HG03565 (cell line): ENCODE measurements at regions not wholly inside any gene's neighbourhood (a gene's known extent, or its start where the extent isn't known, plus 50 kb on each side); places are given as distances from the start of the nearest gene placed in this dataset.
"Not testable (repeated sequence)": the region's sequence is repeated elsewhere in the genome, so short reads cannot be mapped to it uniquely, and the experiment has no call there.

Source experiments
- ATAC-seq: cut with Tn5 transposase; IDR thresholded peaks from one replicate; pipeline ENCODE4 v1.9.1; 2021; ENCODE audit warnings: mild to moderate bottlenecking, moderate library complexity; ENCODE audit not compliant: unreplicated experiment

DNA sequence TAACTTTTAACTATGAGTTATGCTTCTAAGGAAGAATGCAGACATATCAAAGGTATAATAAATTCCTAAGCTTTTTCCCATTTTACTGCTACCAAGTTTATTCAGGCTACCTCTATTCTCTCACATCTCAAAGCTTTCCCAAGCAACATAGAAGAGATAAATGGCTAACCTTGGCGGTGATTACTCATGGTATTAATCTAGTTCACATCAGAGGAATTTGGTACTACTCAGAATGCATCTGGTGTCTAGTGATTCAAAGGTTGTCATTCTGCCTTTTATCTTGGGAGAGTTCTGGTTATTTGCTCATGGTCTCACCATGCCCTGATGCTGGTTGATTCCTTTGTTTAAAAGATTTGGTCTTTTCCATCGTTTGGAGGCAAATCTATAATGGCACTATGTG, 182.7 kb downstream of the TAF11L14 start:
- no peak for ATAC-seq

- no peak for ATAC-seq
Measured at GRCh38 chr5:17817990-17818389, 183.7 kb downstream of the TAF11L14 start.

- ATAC-seq, result no peak
Measured at GRCh38 chr5:17819783-17820182, 185.5 kb downstream of the TAF11L14 start.

DNA sequence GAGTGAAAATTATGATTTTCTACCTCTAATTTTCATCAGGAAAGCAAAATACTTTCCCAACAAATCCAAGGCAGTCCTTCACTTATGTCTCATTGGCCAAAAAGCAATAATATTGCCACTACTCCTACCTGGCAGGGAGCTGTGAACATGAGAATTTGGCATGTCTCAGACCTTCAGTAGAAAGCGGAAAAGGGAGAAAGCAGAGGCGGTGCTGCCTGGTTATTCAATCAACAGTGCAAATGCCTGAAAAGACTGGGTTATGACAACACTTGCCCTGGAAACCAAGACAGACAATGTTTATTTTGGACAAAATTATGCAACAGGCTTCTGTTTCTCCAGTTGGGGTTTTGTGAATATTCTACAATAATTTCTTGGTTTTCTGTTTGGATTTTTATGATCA, 194.4 kb downstream of the TAF11L14 start:
- ATAC-seq, result no peak

GRCh38 chr5:17829456-17829855, 195.2 kb downstream of the TAF11L14 start:
- ATAC-seq, result no peak

- no peak for ATAC-seq
Measured at GRCh38 chr5:17831279-17831678, 197.0 kb downstream of the TAF11L14 start.

- ATAC-seq, result no peak
Measured at GRCh38 chr5:17832949-17833745, 198.9 kb downstream of the TAF11L14 start.

- no peak for ATAC-seq
Measured at GRCh38 chr5:17837757-17838156, 203.5 kb downstream of the TAF11L14 start.

DNA sequence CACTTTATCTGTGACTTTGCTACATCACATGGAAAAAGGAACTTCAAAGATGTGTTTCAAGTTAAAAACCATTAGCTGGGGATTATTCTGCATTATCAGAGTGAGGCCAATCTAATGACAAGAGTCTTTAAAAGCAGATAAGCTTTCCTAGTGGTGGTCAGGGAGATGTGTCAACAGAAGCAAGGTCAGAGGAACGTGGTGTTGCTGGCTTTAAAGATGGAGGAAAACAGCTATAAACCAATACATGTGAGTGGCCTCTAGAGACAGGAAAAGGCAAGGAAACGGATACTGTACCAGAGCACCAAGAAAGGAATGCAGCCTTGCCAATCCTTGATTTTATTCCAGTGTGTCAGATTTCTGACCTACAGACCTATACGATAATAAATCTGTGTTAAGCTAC, 204.2 kb downstream of the TAF11L14 start:
- ATAC-seq, result no peak

- no peak for ATAC-seq
Measured at GRCh38 chr5:17839848-17840247, 205.6 kb downstream of the TAF11L14 start.

DNA sequence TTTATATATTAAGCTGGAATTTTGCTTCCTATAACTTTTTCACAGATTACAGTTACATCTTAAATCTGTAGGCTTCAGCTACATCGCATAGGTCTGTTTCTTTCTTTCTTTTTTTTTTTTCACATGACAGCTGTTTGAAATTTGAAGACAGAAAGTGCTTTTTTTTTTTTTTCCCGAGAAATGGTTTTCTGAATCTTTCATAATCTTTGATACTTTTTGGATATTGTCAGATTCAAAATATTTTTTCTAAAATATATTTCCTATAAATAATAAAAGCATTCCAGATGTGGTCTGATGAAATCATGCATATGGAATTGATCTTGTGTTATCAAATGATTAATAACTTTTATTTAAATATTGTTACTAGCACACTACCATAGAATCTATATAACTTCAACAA, 212.2 kb downstream of the TAF11L14 start:
- no peak for ATAC-seq

DNA sequence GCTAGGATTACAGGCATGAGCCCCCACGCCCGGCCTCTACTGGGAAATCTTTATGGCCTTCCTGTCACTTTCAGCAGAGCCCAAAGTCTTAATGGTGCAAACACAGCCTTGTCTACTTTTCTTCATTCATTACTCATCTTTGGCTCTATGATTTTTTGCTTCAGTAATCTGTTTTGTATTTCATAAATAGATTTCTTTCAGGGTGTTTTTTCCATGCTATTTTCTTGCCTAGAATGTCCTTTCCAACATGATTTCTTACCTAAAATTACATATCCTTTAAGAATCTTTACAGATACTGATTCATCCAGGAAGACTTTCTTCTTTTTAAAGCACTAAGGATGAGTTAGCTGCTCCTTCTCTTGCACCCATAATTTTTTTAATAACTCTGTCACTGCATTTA, 213.0 kb downstream of the TAF11L14 start:
- ATAC-seq, result no peak

DNA sequence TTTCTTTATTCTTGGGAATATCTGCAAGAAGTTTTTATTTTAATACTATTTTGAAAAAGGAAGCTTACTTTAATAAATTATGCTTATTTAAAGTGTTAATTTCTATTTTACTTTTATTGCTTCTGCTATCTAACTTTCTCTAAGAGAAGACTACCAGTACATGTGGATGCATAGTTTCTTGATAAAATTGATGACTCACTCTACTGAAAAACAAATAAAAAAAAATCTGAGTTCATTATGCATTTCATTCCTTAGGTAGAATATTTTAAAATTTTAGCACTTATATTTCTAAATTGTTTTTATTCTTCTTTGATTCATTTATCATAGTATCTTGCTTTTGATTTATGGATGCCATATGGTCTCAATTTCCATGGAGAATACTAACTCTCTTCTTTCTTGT, 217.9 kb downstream of the TAF11L14 start:
- ATAC-seq, result no peak

DNA sequence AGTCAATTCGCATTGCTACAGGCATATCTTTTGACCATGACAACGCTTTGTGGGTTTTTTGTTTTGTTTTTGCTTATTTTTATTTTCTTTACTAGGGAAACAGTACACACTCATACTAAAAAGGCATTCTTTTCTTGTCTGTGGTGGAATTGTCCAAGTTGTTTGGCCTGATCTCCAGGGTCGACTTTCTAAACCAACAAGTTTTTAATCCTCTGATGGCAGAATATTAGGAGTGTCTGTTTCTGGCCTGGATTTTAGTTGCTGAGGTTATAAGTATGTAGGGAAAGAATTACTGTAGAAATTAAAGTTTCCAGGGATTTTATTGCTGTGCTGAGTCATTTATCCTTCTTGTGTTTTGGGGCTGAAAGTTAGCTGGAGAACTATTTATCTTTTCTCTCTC, 218.5 kb downstream of the TAF11L14 start:
- no peak for ATAC-seq

GRCh38 chr5:17854901-17855300, 220.6 kb downstream of the TAF11L14 start:
- no peak for ATAC-seq

DNA sequence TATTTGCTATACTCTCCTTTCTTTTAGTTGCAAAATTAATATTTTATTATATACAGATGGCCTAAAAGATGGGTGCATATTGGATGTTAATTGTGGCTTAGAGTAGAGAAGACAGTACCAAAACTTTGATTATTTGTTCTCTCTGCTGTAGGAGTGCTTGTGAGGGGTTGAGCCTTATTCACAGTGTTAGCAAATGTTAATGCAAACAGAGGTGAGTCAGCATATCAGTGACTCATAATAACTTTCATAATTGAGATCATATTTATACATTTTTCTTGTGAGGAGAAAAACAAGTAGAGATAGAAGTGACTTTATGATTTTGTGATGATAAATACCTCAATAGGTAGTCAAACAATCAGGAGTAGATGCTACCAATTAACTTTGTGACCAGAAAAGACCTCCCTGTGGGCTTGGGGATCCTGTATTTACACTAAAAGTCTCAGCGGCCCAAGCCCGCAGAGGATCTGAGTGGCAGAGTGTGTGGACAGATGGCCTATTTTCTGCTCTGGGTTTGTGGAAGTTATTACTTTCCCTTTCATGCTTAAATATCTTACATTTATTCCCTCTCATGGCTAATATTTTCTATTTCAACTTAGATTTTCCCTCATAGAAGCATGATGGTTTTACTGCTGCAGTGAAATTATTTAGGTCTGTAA, 226.5 kb downstream of the TAF11L14 start:
- ATAC-seq, result no peak

DNA sequence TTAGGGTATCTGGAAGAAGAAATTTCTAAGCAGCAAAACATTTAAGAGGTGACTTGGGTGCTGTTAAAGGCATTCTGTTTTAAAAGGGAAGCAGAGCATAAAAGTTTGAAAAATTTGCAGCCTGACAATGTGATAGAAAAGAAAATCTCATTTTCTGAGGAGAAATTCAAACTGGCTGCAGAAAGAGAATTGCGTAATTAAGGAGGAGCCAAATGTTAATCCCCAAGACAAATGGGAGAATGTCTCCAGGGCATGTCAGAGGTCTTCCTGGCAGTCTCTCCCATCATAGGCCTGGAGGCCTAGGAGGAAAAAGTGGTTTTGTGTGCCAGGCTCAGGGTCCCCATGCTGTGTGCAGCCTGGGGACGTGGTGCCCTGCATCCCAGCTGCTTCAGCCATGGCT, 230.6 kb downstream of the TAF11L14 start:
- not testable (repeated sequence) for ATAC-seq

- not testable (repeated sequence) for ATAC-seq
Measured at GRCh38 chr5:17865966-17866365, 231.7 kb downstream of the TAF11L14 start.

DNA sequence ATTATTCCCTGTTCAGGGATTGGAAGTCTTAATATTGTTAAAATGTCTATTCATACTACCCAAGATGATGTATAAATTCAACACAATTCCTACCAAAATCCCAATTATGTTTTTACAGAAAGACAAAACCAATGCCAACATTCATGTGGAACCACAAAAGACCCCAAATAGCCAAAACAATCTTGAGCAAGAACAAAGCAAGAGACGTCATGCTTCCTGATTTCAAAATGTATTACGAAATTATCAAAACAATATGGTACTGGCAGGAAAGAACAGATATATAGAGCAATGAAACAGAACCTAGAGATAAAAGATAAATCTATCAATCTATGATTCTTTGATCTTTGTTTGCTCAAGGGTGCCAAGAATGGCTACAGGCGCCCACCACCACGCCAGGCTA, 237.9 kb downstream of the TAF11L14 start:
- ATAC-seq, result no peak

DNA sequence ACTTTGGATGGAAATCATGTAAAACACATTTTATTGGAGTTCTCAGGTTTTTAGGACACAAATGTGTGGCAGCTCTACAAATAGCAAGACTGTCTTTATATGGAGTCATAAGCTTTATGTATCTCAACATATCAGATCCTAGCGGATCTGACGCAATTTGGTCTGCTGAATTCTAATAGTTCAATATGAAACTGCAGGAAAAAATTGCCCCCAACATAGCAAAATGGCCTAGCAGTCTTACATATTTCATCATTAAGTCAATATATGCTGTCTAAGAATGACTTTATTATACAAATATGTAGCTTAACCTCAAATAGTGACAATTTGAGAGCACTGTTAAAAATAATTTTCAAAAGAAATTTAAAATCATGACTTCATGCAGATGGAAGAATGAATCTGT, 244.3 kb downstream of the TAF11L14 start:
- no peak for ATAC-seq

DNA sequence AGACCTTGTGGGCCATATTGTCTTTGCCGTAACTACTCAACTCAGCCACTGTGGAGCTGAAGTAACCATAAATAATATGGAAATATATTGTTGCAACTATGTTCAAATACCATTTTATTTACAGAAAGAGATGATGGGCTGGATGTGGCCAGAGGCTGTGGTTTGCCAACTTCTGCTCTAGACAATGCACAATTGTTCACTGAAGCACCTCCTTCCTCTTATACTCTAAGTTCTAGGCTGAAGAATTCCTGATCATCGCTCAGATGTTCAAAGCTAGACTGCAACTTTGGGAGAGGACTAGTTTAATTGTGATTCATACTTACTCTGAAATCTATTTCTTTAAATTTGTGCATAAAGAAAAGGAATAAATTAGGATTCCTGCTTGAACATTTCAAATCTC, 245.0 kb downstream of the TAF11L14 start:
- no peak for ATAC-seq

DNA sequence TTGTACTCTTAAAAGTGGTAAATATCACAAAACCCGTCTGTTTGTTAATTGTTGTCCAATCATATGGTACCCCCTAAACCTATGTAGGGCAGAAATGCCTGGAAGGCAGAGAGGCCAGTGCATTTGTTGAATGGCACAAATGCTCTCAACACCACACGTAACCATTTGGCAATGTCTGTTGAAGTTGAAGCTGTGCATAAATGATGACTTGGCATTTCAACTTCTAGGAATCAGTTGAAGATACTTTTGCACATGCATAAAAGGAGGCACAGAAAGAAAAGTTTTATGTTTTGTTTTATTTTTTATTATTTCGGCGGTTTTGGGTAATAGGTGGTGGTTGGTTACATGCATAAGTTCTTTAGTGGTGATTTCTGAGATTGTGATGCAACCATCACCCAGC, 246.6 kb downstream of the TAF11L14 start:
- no peak for ATAC-seq
